ENCODE measurements at regions not wholly inside any gene's neighbourhood (a gene's known extent, or its start where the extent isn't known, plus 50 kb on each side); places are given as distances from the start of the nearest gene placed in this dataset.

GRCh38 chr10:124220971-124221355 is 127.6 kb upstream of the CHST15 start:
- DNase-seq (ENCODE audit: low read depth, low spot score) = no peak
- no peak overlapping the region for H3K4me3 ChIP-seq (ENCODE audit: insufficient read length, low read depth)
- H3K9ac ChIP-seq (ENCODE audit: insufficient read length, low read depth) = no peak overlapping the region
- no peaks in the 10 kb centered on the region for H3K4me1 ChIP-seq (ENCODE audit: insufficient read depth, insufficient read length)
- H3K9me3 ChIP-seq (ENCODE audit: insufficient read depth, low read length) = no peaks in the 10 kb centered on the region
- TF ChIP-seq ZNF274 (IDR thresholded peaks at IDR 0.05; ENCODE audit: low read depth, low read length) (no peak), SUZ12 (IDR thresholded peaks at IDR 0.05; ENCODE audit: extremely low read depth, insufficient read depth, insufficient read length) (no peak)
- no peaks in the 10 kb centered on the region for H3K27me3 ChIP-seq (ENCODE audit: insufficient read depth, insufficient read length)
- H3K36me3 ChIP-seq (ENCODE audit: insufficient read depth, insufficient read length, low read length) = no peaks in the 10 kb centered on the region

GRCh38 chr10:124220547-124220946 is 127.1 kb upstream of the CHST15 start:
- DNase-seq (ENCODE audit: low read depth, low spot score) = no peak
- Histone ChIP-seq H3K4me1 (ENCODE audit: insufficient read depth, insufficient read length) (no peaks in the 10 kb centered on the region), H3K9me3 (ENCODE audit: insufficient read depth, low read length) (no peaks in the 10 kb centered on the region), H3K4me3 (ENCODE audit: insufficient read length, low read depth) (no peak overlapping the region), H3K9ac (ENCODE audit: insufficient read length, low read depth) (no peak overlapping the region), H3K36me3 (ENCODE audit: insufficient read depth, insufficient read length, low read length) (no peaks in the 10 kb centered on the region), H3K27me3 (ENCODE audit: insufficient read depth, insufficient read length) (no peaks in the 10 kb centered on the region)
- TF ChIP-seq SUZ12 (IDR thresholded peaks at IDR 0.05; ENCODE audit: extremely low read depth, insufficient read depth, insufficient read length) = no peak
- no peak for TF ChIP-seq ZNF274 (IDR thresholded peaks at IDR 0.05; ENCODE audit: low read depth, low read length)
- no peak for TF ChIP-seq YY1 (IDR thresholded peaks at IDR 0.05; ENCODE audit: insufficient read depth, insufficient read length)

- no peak for TF ChIP-seq ZNF274 (IDR thresholded peaks at IDR 0.05; ENCODE audit: low read depth, low read length)
- TF ChIP-seq YY1 (IDR thresholded peaks at IDR 0.05; ENCODE audit: insufficient read depth, insufficient read length) = no peak
- no peak for TF ChIP-seq SUZ12 (IDR thresholded peaks at IDR 0.05; ENCODE audit: extremely low read depth, insufficient read depth, insufficient read length)
- no peak overlapping the region for H3K4me3 ChIP-seq (ENCODE audit: insufficient read length, low read depth)
- DNase-seq (ENCODE audit: low read depth, low spot score) = no peak
- no peaks in the 10 kb centered on the region for H3K27me3 ChIP-seq (ENCODE audit: insufficient read depth, insufficient read length)
- H3K36me3 ChIP-seq (ENCODE audit: insufficient read depth, insufficient read length, low read length) = no peaks in the 10 kb centered on the region
- no peak overlapping the region for H3K9ac ChIP-seq (ENCODE audit: insufficient read length, low read depth)
- no peaks in the 10 kb centered on the region for H3K4me1 ChIP-seq (ENCODE audit: insufficient read depth, insufficient read length)
- no peaks in the 10 kb centered on the region for H3K9me3 ChIP-seq (ENCODE audit: insufficient read depth, low read length)
Measured at GRCh38 chr10:124219655-124220054, 126.3 kb upstream of the CHST15 start.

- TF ChIP-seq ZNF274 (IDR thresholded peaks at IDR 0.05; ENCODE audit: low read depth, low read length) (no peak), SUZ12 (IDR thresholded peaks at IDR 0.05; ENCODE audit: extremely low read depth, insufficient read depth, insufficient read length) (no peak), YY1 (IDR thresholded peaks at IDR 0.05; ENCODE audit: insufficient read depth, insufficient read length) (no peak)
Measured at GRCh38 chr10:124219062-124219461, 125.7 kb upstream of the CHST15 start.

GRCh38 chr10:124217906-124218804 is 124.8 kb upstream of the CHST15 start:
- Histone ChIP-seq H3K9ac (ENCODE audit: insufficient read length, low read depth) (no peak overlapping the region), H3K9me3 (ENCODE audit: insufficient read depth, low read length) (no peaks in the 10 kb centered on the region), H3K4me3 (ENCODE audit: insufficient read length, low read depth) (no peak overlapping the region), H3K36me3 (ENCODE audit: insufficient read depth, insufficient read length, low read length) (no peaks in the 10 kb centered on the region), H3K27me3 (ENCODE audit: insufficient read depth, insufficient read length) (no peaks in the 10 kb centered on the region), H3K4me1 (ENCODE audit: insufficient read depth, insufficient read length) (no peaks in the 10 kb centered on the region)
- TF ChIP-seq SUZ12 (IDR thresholded peaks at IDR 0.05; ENCODE audit: extremely low read depth, insufficient read depth, insufficient read length) (no peak), ZNF274 (IDR thresholded peaks at IDR 0.05; ENCODE audit: low read depth, low read length) (no peak), YY1 (IDR thresholded peaks at IDR 0.05; ENCODE audit: insufficient read depth, insufficient read length) (no peak)
- peak; percentile 18 for DNase-seq (ENCODE audit: low read depth, low spot score)

More at GRCh38 chr10:124219062-124219461, 125.7 kb upstream of the CHST15 start:
- H3K27me3 ChIP-seq (ENCODE audit: insufficient read depth, insufficient read length) = no peaks in the 10 kb centered on the region
- no peak overlapping the region for H3K4me3 ChIP-seq (ENCODE audit: insufficient read length, low read depth)
- H3K4me1 ChIP-seq (ENCODE audit: insufficient read depth, insufficient read length) = no peaks in the 10 kb centered on the region
- DNase-seq (ENCODE audit: low read depth, low spot score) = no peak
- no peak overlapping the region for H3K9ac ChIP-seq (ENCODE audit: insufficient read length, low read depth)
- H3K9me3 ChIP-seq (ENCODE audit: insufficient read depth, low read length) = no peaks in the 10 kb centered on the region
- no peaks in the 10 kb centered on the region for H3K36me3 ChIP-seq (ENCODE audit: insufficient read depth, insufficient read length, low read length)

GRCh38 chr10:124217031-124217430 is 123.6 kb upstream of the CHST15 start:
- no peak overlapping the region for H3K9ac ChIP-seq (ENCODE audit: insufficient read length, low read depth)
- no peak for DNase-seq (ENCODE audit: low read depth, low spot score)
- no peak overlapping the region for H3K4me3 ChIP-seq (ENCODE audit: insufficient read length, low read depth)
- H3K4me1 ChIP-seq (ENCODE audit: insufficient read depth, insufficient read length) = no peaks in the 10 kb centered on the region
- no peaks in the 10 kb centered on the region for H3K36me3 ChIP-seq (ENCODE audit: insufficient read depth, insufficient read length, low read length)
- H3K27me3 ChIP-seq (ENCODE audit: insufficient read depth, insufficient read length) = no peaks in the 10 kb centered on the region
- TF ChIP-seq SUZ12 (IDR thresholded peaks at IDR 0.05; ENCODE audit: extremely low read depth, insufficient read depth, insufficient read length) (no peak), ZNF274 (IDR thresholded peaks at IDR 0.05; ENCODE audit: low read depth, low read length) (no peak), YY1 (IDR thresholded peaks at IDR 0.05; ENCODE audit: insufficient read depth, insufficient read length) (no peak)
- H3K9me3 ChIP-seq (ENCODE audit: insufficient read depth, low read length) = no peaks in the 10 kb centered on the region

GRCh38 chr10:124214610-124215375 is 121.4 kb upstream of the CHST15 start:
- H3K4me3 ChIP-seq (ENCODE audit: insufficient read length, low read depth) = no peak overlapping the region
- no peaks in the 10 kb centered on the region for H3K36me3 ChIP-seq (ENCODE audit: insufficient read depth, insufficient read length, low read length)
- no peak overlapping the region for H3K9ac ChIP-seq (ENCODE audit: insufficient read length, low read depth)
- no peaks in the 10 kb centered on the region for H3K4me1 ChIP-seq (ENCODE audit: insufficient read depth, insufficient read length)
- no peak for DNase-seq (ENCODE audit: low read depth, low spot score)
- H3K9me3 ChIP-seq (ENCODE audit: insufficient read depth, low read length) = no peaks in the 10 kb centered on the region
- no peaks in the 10 kb centered on the region for H3K27me3 ChIP-seq (ENCODE audit: insufficient read depth, insufficient read length)
- TF ChIP-seq ZNF274 (IDR thresholded peaks at IDR 0.05; ENCODE audit: low read depth, low read length) (no peak), SUZ12 (IDR thresholded peaks at IDR 0.05; ENCODE audit: extremely low read depth, insufficient read depth, insufficient read length) (no peak), YY1 (IDR thresholded peaks at IDR 0.05; ENCODE audit: insufficient read depth, insufficient read length) (no peak)

Data from NT2/D1 (cell line).